COR-L47 (cell line): ENCODE measurements at regions not wholly inside any gene's neighbourhood (a gene's known extent, or its start where the extent isn't known, plus 50 kb on each side); places are given as distances from the start of the nearest gene placed in this dataset.

Experiments used
- DNase-seq: peaks from one replicate; lab custom pipeline; 2025; lab: John Stamatoyannopoulos, UW

GRCh38 chr2:129656081-129656598 is 323.3 kb upstream of the RAB6C start:
- no peak for DNase-seq

GRCh38 chr2:129658430-129658829 is 321.0 kb upstream of the RAB6C start:
- no peak for DNase-seq

DNA sequence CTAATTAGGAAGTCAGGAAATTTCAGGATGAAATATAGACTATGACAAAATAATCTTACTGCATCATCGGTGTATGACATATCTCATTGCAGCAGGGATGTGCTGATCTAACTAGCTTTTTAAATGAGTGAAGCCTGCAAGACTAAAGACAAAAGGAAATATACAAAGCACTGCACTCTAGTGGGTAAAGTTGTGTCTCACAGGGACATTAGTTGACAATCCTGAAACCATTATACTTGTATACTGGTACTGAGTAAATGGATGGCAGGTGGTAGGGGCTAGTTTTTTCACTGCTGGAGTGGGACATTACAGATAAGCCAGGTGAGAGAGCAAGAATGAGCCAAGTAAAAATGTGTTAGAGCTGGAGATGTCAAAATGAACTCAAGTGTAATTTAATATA is 317.5 kb upstream of the RAB6C start:
- DNase-seq, result no peak

DNA sequence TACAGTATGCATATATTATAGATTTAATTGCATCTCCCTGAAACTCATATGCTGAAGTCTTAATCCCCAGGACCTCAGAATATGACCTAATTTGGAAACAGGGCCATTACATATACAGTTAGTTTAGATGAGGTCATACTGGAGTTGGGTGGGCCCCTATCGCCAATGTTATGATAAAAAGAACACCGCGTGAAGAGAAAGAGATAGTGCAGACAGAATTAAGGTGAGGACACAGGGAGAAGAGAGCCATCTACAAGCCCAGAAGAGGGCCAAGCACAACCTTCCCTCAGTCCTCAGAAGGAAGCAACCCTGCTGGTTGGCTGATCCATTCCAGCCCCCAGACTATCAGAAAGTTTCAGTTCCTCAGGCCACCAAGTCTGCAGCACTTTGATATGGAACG is 311.9 kb upstream of the RAB6C start:
- DNase-seq, result no peak

GRCh38 chr2:129672521-129672920 is 306.9 kb upstream of the RAB6C start:
- DNase-seq, result no peak

DNA sequence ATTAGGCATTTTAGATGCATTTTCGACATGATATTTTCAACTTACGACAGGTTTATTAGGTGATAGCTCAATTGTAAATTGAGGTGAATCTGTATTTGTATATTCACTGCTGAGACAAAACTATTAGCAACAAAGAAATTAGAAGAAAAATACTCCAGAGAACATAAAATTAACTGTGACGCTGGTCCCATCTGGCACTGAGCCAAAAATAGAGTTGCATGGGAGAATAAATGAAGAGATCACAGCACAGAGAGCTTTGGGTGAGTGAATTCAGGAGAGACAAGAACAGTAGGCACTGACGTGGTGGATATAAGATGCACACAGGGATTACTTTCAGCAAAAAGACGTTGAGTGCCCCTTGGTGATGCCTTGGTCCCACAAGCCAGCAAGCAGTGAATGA is 306.2 kb upstream of the RAB6C start:
- DNase-seq, result no peak

- DNase-seq, result no peak
These were observed 305.4 kb upstream of the RAB6C start for GRCh38 chr2:129673847-129674711.

DNA sequence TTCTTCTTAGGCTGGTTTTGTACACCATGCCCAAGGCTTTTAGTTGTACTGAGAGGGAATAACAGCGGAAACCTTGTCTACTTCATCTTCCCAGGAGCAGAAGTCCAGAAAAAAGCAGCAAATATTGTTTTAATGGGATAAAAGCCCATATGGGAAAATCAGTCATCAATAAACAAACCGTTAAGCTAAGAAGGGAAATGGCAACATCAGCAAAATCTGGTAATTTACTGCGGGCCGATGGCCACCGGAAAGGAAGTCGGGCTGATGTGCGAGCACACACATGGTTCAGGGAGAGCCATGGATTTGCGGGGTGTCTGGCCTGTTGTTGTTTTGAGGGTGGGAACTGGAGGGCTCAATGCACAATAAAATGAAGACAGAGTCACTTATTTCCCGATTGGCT is 300.7 kb upstream of the RAB6C start:
- no peak for DNase-seq

- DNase-seq, result no peak
These were observed 297.7 kb upstream of the RAB6C start for GRCh38 chr2:129681788-129682187.

- no peak for DNase-seq
These were observed 289.6 kb upstream of the RAB6C start for GRCh38 chr2:129689653-129690448.

- no peak for DNase-seq
These were observed 284.0 kb upstream of the RAB6C start for GRCh38 chr2:129695496-129695895.

DNA sequence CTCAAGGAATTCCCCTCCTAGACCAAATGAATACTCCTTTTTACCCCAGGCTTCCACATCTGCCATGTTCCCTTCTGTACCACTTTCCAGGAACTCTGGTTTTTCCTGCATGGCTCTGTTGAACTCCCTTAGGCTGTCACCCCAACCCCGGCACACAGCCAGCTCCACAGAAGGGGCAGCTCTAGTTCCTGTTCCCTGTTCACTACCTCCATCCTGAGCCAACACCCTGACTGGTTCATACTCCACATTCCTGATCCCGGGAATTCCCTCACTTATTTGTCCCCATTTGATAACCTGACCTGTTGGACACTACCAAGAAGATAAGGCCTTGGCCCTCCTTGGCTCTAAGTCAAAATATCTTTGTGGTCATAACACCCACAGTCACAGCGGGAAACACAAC is 280.9 kb upstream of the RAB6C start:
- no peak for DNase-seq

DNA sequence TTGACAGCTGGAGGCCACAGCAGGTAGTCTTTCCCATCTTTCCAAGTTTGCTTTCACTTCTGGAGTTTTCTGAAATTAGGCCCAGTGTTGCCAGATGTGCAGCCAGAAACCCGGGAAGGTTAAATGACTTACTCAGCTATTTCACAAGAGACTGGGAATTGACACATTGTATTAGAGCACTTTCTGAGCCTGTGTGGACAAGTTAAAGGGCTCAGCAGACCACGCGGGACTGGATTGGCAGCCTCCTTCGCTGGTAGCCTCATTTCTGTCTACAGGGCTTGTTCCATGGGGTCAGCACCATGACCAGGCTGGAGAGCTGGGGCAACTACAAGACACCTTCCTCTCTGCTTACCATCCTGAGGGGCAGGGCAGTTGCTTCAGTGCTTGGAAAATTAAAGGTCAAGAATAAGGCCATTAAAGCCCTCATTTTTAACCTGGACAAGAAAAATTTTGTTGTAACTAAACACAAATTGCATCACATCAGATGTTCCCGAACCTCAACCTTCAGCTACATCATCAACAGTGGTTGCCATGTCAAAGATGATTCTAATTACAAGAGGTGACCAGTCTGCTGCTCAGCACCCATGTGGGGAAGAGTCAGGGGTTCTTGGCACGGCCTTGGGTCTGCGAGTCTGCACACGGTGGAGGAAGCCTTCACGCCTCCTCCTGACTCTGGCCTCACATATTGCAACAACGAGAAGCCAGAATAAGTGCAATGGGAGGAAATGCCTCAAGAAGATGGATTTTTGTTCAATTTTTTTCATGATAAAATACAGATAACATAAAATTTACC is 279.5 kb upstream of the RAB6C start:
- DNase-seq, result no peak

DNA sequence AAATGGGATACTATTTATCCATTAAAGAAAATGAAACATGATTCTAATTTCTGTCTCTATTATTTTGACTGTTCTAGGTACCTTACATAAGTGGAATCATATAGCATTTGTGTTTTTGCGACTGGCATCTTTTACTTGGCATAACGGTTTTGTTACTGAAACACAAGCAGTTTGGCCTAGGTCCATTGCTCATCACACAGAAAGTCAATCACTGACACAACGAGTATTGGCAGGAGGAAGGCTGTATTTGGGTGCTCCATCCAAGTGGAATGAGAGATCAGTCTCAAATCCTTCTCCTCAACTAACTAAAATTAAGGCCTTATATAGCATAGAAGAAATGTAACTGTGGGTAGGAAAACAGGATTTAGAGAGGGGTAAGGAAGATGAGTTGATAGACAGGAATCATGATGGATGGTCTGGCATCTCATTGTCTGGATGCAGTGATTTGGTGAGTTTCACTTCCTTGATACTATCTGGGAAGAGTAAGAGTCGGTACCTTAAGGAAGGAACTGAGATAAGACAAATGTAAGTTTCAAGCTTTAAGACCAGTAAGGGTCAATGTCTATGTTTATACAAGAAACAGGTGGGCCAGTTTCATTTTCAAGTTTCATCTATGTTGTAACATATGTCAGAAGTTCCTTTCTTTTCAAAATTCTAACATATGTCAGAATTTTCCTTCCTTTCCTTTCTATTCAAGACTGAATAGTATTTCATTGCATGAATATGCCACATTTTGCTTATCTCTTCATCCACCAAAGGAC is 276.9 kb upstream of the RAB6C start:
- no peak for DNase-seq

- no peak for DNase-seq
These were observed 274.4 kb upstream of the RAB6C start for GRCh38 chr2:129705085-129705484.

DNA sequence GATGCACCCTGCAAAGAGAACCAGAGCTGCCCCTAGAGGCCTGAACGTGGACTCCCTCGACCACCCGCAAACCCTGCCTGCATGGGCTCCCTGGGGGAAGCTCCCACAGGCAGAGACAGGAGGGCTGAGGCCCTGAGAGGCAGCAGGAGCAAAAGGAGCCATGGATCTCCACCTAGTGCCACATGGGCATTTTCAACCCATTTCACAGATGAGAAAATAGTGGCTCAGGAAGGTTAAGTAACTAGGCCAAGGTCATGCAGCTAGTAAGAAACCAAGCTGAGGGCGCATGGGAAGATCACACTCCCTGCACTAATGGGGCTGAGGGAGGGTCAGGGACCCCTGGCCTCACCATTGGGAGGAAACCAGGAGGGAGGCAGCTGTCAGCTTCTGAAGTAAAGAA is 271.7 kb upstream of the RAB6C start:
- DNase-seq, result no peak

GRCh38 chr2:129708221-129708967 is 271.1 kb upstream of the RAB6C start:
- DNase-seq, result no peak

GRCh38 chr2:129709001-129709955 is 270.2 kb upstream of the RAB6C start:
- no peak for DNase-seq

DNA sequence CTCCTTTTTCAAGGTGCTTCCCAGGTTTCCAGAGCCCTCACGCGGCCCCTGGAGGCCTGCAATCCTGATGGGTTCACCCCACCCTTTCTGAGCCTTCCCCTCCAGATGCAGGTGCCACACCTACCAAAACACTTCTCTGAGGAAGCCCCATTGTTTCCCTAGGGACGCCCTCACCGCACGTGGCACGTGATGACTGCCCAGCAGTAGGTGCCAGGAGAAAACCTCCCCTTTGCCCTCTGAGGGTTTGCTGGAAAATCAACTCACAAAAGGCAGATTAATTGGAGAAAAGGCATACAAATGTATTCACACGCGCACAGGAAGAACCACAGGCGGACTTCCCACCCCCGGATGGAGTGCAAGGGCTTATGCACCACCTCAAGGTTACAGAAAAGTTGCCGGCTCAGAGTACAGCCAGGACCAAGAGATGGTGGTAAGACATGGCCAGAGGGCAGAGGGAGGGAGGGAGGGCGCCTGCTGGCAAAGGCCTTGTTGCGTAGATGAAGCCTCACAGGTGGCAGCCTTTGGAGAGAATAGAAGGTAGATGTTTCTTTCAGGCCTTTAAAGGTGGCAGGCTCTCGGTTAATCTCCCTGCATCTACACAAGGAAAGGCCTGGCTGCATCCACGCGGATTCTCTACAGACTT is 269.4 kb upstream of the RAB6C start:
- peak; percentile 12 for DNase-seq
